ENCODE measurements at regions not wholly inside any gene's neighbourhood (a gene's known extent, or its start where the extent isn't known, plus 50 kb on each side); places are given as distances from the start of the nearest gene placed in this dataset.
"Not testable (repeated sequence)": the region's sequence is repeated elsewhere in the genome, so short reads cannot be mapped to it uniquely, and the experiment has no call there.

DNA sequence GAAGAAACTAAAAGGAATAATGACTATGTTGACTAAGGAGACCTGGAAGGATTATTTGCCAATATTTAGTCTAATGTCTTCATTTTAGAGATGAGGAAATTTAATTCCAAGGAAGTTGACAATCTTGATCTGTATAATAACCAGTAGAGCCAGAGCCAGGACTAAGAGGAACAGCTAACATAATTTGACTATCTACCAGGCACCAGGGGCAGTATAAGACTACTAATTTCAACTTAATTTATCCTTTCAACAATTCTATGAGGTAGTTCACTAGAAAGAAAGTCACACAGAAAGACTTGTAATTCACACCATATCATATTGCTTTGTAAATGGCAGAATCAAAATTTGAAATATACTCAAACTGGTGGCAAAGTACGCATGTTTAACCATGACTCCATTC, 273.0 kb upstream of the STXBP5 start:
- H3K4me1 ChIP-seq (ENCODE audit: insufficient read depth), result no peaks in the 10 kb centered on the region
- 100% methylated on average over 1 of the region's 1 CpG for WGBS (ENCODE audit: low lambda C conversion rate, missing lambda C conversion rate)
- H2AFZ ChIP-seq, result no peak overlapping the region
- H3K9me2 ChIP-seq (replicated peaks; ENCODE audit: insufficient read depth), result no peaks in the 10 kb centered on the region
- no peaks in the 10 kb centered on the region for H3K9me3 ChIP-seq (ENCODE audit: low read depth)
- no peak overlapping the region for H3K4me3 ChIP-seq
- no peak for DNase-seq (ENCODE audit: low spot score)
- TF ChIP-seq EZH2phosphoT487 (IDR thresholded peaks at IDR 0.05; ENCODE audit: low read depth, severe bottlenecking, unreplicated experiment), result no peak
- TF ChIP-seq, protein P1, sequence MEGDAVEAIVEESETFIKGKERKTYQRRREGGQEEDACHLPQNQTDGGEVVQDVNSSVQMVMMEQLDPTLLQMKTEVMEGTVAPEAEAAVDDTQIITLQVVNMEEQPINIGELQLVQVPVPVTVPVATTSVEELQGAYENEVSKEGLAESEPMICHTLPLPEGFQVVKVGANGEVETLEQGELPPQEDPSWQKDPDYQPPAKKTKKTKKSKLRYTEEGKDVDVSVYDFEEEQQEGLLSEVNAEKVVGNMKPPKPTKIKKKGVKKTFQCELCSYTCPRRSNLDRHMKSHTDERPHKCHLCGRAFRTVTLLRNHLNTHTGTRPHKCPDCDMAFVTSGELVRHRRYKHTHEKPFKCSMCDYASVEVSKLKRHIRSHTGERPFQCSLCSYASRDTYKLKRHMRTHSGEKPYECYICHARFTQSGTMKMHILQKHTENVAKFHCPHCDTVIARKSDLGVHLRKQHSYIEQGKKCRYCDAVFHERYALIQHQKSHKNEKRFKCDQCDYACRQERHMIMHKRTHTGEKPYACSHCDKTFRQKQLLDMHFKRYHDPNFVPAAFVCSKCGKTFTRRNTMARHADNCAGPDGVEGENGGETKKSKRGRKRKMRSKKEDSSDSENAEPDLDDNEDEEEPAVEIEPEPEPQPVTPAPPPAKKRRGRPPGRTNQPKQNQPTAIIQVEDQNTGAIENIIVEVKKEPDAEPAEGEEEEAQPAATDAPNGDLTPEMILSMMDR (IDR thresholded peaks at IDR 0.05; ENCODE audit: poor library complexity), result no peak
- TF ChIP-seq EZH2 (IDR thresholded peaks at IDR 0.05; ENCODE audit: borderline replicate concordance), result no peak
- no peaks in the 10 kb centered on the region for H4K20me1 ChIP-seq (ENCODE audit: insufficient read depth, poor library complexity, severe bottlenecking)
- H3K36me3 ChIP-seq (replicated peaks; ENCODE audit: insufficient read depth, low read depth), result no peaks in the 10 kb centered on the region
- no peaks in the 10 kb centered on the region for H3K27me3 ChIP-seq
- no peak overlapping the region for H3K4me2 ChIP-seq
- no peak overlapping the region for H3K27ac ChIP-seq
- H3K79me2 ChIP-seq, result no peaks in the 10 kb centered on the region

DNA sequence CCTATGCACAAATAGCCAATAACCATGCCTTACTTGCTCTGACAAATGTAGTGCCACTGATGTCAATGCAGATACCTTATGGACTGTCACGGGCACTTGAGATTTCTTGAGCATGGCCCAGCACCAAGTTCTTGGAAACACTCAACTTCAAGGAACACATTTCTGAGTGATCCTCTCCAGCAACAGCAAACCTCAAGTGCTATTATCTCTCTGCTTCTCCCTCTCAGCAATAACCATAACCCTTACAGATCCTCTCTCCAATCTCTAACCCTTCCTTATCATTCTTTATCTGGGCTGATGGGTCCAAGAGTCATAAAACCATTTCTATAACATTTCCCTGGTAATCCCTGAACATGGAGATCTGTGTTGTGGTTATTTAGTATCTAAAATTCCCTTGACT, 266.9 kb upstream of the STXBP5 start:
- Histone ChIP-seq H3K4me3 (no peak overlapping the region), H4K20me1 (ENCODE audit: insufficient read depth, poor library complexity, severe bottlenecking) (no peaks in the 10 kb centered on the region), H3K9me2 (replicated peaks; ENCODE audit: insufficient read depth) (no peaks in the 10 kb centered on the region), H3K27ac (no peak overlapping the region), H3K4me2 (no peak overlapping the region), H3K9me3 (ENCODE audit: low read depth) (no peaks in the 10 kb centered on the region), H3K79me2 (no peaks in the 10 kb centered on the region), H3K27me3 (no peaks in the 10 kb centered on the region), H3K4me1 (ENCODE audit: insufficient read depth) (no peaks in the 10 kb centered on the region), H2AFZ (no peak overlapping the region), H3K36me3 (replicated peaks; ENCODE audit: insufficient read depth, low read depth) (no peaks in the 10 kb centered on the region)
- 72% methylated on average over 1 of the region's 1 CpG for WGBS (ENCODE audit: low lambda C conversion rate, missing lambda C conversion rate)
- no peak for DNase-seq (ENCODE audit: low spot score)
- TF ChIP-seq EZH2phosphoT487 (IDR thresholded peaks at IDR 0.05; ENCODE audit: low read depth, severe bottlenecking, unreplicated experiment) (no peak), EZH2 (IDR thresholded peaks at IDR 0.05; ENCODE audit: borderline replicate concordance) (no peak)
- TF ChIP-seq, protein P1 (IDR thresholded peaks at IDR 0.05; ENCODE audit: poor library complexity), result no peak

DNA sequence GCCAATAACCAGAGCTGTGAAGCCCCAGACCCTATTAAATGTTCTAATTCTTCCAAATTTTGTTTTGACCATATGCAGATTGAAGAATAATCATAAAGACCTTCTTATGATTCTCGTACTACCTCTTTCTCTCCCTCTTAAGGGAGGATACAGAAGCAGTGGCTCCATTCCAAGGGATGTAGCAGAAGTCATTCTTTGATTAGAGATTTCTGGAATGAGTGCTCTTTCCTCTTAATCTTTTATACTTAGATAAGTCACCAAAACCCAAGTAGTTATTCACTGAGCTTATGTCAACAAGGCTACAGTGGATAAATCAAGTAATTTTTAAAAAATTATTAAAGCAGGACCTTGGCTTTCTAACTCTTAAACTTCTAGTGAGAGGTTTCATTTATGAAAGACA, 266.0 kb upstream of the STXBP5 start:
- H3K4me2 ChIP-seq, result no peak overlapping the region
- no peak overlapping the region for H2AFZ ChIP-seq
- no peaks in the 10 kb centered on the region for H3K4me1 ChIP-seq (ENCODE audit: insufficient read depth)
- no peak for DNase-seq (ENCODE audit: low spot score)
- H3K79me2 ChIP-seq, result no peaks in the 10 kb centered on the region
- H4K20me1 ChIP-seq (ENCODE audit: insufficient read depth, poor library complexity, severe bottlenecking), result no peaks in the 10 kb centered on the region
- no peaks in the 10 kb centered on the region for H3K27me3 ChIP-seq
- no peaks in the 10 kb centered on the region for H3K9me2 ChIP-seq (replicated peaks; ENCODE audit: insufficient read depth)
- 81% methylated on average over 1 of the region's 1 CpG for WGBS (ENCODE audit: low lambda C conversion rate, missing lambda C conversion rate)
- TF ChIP-seq, protein P1 (IDR thresholded peaks at IDR 0.05; ENCODE audit: poor library complexity), result no peak
- TF ChIP-seq EZH2 (IDR thresholded peaks at IDR 0.05; ENCODE audit: borderline replicate concordance) (no peak), EZH2phosphoT487 (IDR thresholded peaks at IDR 0.05; ENCODE audit: low read depth, severe bottlenecking, unreplicated experiment) (no peak)
- no peak overlapping the region for H3K27ac ChIP-seq
- no peaks in the 10 kb centered on the region for H3K36me3 ChIP-seq (replicated peaks; ENCODE audit: insufficient read depth, low read depth)
- H3K9me3 ChIP-seq (ENCODE audit: low read depth), result no peaks in the 10 kb centered on the region
- no peak overlapping the region for H3K4me3 ChIP-seq

DNA sequence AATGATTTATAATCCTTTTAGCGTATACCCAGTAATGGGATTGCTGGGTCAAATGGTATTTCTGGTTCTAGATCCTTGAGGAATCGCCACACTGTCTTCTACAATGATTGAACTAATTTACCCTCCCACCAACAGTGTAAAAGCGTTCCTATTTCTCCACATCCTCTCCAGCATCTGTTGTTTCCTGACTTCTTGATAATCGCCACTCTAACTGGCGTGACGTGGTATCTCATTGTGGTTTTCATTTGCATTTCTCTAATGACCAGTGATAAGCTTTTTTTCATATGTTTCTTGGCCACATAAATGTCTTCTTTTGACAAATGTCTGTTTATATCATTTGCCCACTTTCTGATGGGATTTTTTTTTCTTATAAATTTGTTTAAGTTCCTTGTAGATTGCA, 264.8 kb upstream of the STXBP5 start:
- 93% methylated on average over 6 of the region's 6 CpGs for WGBS (ENCODE audit: low lambda C conversion rate, missing lambda C conversion rate)
- H3K27ac ChIP-seq; H3K9me3 ChIP-seq (ENCODE audit: low read depth): not testable (repeated sequence)

More for the DNA sequence above, 264.8 kb upstream of the STXBP5 start:
- not testable (repeated sequence) for H4K20me1 ChIP-seq (ENCODE audit: insufficient read depth, poor library complexity, severe bottlenecking); H3K4me1 ChIP-seq (ENCODE audit: insufficient read depth); H3K9me2 ChIP-seq (replicated peaks; ENCODE audit: insufficient read depth); H3K4me2 ChIP-seq; H3K27me3 ChIP-seq; DNase-seq (ENCODE audit: low spot score); H3K79me2 ChIP-seq; H3K4me3 ChIP-seq; H3K36me3 ChIP-seq (replicated peaks; ENCODE audit: insufficient read depth, low read depth); H2AFZ ChIP-seq

All from hepatocyte (in vitro differentiated cells).